Fibroblast of upper back skin (primary cell): ENCODE measurements at regions not wholly inside any gene's neighbourhood (a gene's known extent, or its start where the extent isn't known, plus 50 kb on each side); places are given as distances from the start of the nearest gene placed in this dataset.

Source experiments
- DNase-seq: peaks from one replicate; pipeline ENCODE4 v3.0.0-alpha.2; 2013

DNA sequence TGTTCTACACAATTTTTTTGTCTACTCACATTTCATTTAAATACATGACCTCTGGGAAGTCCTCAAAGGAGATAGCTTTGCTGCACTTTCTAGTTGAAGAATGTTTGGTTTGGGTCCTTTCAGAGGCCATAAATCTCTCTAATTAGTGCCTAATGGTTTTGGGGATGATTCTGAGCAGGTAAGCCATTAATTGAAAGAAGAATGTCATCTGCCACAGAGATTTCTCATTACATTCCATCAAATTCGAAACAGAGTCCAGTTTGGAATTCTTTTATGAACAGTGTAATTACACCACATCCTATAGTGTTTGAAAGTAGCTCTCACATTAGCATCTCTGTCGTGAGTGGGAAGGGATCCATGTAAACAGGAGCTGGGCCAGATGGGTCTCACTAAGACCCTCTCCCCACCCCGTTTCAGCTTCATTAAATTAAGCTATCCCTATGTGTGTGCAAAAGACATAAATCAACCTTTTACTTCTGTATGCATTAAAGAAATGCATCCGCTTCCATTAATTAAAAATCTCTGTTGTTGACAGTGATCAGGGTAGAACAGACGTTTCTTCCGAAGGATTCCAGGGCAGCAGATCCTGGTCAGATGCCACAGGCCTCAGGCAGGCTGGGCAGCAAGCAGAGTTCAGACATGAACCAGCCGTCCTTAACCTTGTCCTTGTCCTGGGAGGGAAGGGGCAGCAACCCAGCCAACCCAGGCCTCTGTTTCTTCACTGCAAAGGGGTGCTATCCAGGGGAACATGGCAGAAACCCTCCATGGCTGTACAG lies 99.8 kb upstream of the MAP1B start:
- DNase-seq: no peak

DNA sequence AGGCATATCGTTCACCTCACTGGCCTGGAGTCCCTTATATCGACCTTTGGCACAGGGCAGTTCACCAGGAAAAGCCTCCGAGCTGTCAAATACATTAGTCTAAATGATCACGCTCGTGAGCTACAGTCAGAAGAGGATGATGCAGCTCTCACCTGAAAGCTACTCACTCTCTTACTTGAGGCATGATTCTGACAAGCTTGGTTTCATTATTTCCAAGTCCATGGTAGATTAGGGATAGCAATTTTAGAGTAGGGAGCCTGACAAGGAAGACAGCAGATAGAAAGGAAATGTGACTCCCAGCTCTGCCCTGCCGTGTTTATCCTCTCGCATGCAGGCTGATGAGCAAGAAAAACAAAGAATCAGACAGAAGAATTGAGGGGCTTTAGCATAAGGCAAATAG lies 98.0 kb upstream of the MAP1B start:
- no peak for DNase-seq

DNA sequence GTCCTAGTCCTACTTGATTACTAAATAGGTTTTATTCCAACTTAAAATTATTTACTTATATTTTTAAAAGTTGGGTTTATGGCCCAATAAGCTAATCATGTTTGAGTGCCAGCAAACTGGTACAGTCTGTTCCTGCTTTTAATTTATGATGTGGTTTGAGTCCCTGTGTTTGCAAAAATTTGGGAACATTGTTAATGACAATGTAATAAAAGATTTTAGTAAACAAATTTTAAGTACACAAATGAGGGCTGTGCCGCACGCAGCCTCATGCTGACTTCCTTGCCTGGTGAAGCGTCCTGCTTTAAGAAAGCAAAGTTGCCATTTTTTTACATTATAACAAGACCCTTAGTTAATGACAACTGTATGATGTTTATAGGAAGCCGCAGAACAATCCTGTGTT lies 96.8 kb upstream of the MAP1B start:
- no peak for DNase-seq

DNA sequence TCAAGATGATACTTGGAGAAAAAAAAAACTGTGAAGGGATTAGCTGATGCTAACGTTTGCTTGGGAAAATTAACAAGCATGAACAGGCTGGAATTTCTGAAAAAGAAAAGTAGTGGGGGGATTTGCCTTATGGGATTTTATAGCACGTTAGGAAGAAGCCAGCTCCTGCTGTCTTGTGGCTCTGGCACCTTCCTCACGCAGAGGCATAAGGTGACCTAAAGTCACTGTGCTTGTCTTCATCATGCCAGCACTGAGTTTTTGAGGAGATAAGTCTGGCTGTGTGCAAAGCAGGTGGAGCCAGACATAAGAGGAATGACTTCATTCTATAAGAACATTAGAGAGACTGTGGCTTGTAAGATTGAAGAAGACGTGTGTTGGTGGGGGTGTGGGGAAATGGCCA lies 94.4 kb upstream of the MAP1B start:
- DNase-seq: no peak

GRCh38 chr5:72013766-72014624 lies 93.3 kb upstream of the MAP1B start:
- peak; percentile 53 for DNase-seq

DNA sequence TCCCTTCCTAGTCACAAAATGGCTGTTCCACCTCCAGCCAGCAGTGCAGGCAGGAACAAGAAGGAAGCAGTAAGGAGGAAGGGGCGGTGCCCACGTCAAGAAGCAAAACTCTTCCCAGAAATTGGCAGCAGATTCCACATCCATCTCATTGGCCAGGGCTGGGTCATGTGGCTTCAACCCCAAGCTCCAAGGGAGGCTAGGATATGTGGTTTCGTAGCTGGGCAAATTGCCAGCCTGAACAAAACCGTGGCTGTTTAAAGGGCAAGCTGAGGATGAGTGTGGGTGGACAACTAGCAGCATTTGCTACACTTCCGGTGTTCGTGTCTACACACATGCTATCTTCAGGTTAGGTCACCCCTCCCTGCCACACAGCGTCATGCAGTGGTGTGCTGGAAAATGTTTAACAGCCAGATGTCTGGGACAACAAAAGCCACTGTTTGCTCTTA lies 92.1 kb upstream of the MAP1B start:
- DNase-seq: peak; percentile 64

- peak; percentile 58 for DNase-seq
These were observed 89.0 kb upstream of the MAP1B start for GRCh38 chr5:72018143-72018803.

GRCh38 chr5:72020161-72020983 lies 86.9 kb upstream of the MAP1B start:
- DNase-seq: no peak

DNA sequence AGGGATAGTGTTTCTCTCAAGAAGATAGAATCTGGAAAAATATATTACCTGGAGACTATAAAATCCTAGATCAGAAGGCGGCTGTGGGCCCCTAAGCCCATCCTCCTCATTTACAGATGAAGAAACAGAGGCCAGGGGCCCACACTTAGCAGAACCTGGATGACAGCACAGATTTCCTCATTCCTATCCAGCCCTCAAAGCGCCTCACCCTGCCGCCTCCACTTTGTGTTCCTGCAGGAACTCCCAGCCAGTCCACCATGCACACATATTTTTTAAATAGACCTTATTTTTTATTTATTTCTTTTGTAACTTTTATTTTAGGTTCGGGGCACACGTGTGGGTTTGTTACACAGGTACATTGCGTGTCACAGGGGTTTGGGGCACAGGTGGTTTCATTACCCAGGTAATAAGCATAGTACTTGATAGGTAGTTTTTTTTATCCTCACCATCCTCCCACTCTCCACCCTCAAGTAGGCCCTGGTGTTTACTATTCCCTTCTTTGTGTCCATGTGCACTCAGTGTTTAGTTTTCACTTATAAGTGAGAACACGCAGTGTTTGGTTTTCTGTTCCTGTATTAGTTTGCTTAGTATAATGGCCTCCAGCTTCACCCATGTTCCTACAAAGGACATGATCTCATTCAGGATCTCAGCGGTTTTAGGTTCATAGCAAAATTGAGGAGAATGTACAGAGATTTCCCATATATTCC lies 85.5 kb upstream of the MAP1B start:
- no peak for DNase-seq

DNA sequence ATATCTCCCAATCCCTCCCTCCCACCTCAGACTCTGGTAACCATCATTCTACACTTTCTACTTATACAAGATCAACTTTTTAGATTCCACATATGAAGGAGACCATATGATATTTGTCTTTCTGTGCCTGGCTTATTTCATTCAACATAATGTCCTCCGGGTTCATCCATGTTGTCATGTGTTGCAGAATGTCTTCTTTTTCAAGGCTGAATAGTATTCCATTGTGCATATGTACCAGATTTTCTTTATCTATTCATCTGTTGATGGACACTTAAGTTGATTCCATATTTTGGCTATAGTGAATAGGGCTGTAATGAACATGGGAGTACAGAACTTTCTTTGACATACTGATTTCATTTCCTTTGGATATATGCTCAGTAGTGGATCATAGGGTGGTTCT lies 78.9 kb upstream of the MAP1B start:
- DNase-seq: no peak

GRCh38 chr5:72030237-72030636 lies 77.0 kb upstream of the MAP1B start:
- no peak for DNase-seq

DNA sequence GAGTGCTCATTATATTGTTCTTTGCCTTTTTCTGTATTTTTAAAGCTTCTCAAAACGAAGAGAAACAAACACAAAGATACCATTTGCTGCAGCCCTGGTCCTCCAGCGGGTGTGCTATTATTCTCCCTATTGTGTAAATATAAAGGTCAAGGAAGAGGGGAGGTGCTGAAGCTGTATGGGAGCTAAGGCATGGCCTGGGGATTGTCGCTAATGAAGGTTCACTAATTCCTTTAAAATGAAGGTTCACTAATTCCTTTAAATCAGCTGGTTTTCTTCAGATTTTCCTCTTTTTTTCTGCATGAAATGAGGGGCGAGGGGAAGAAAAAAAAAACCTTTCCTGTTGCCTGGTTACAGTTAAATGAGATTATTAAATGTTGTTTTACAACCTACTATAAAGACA lies 74.5 kb upstream of the MAP1B start:
- DNase-seq: no peak

- DNase-seq: peak; percentile 9
These were observed 72.5 kb upstream of the MAP1B start for GRCh38 chr5:72034770-72035169.

DNA sequence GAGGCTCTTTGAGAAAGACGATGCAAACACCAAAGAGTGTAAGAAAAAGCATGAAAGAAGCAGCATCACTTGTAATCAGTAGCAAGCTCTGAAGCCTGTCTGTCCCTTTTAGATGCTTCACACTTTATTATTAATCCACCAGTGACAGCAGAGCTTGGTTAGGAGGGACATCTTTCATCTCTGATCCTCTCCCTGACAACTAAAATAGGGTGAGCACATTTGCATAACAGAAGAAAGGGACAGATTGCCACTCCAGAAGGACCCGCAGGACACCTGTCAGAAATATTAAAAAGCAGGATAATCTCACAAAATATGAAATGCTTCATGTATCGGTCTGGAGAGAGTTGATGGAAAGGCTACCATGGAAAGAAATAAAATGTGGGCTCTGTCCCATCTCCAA lies 71.4 kb upstream of the MAP1B start:
- DNase-seq: no peak

DNA sequence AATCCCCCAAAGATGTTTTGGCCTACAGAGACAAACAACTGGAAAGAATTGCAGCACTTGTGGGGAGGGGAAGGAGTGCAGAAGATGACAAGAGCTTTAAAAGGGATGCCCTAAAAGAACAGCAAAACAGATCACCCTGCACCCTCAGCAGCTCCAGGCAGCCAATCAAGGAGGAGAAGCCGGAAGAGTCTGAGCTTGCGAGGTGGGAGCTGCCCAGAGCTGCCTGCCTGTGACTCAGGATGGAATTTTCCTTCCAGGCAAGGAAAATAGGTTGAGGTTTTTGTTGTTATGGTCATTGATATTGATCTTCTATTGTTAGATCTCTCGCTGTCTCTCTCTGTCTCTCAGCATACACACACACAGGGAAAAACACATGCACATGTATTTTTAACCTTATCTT lies 70.3 kb upstream of the MAP1B start:
- DNase-seq: peak; percentile 17

- no peak for DNase-seq
These were observed 66.8 kb upstream of the MAP1B start for GRCh38 chr5:72040513-72040912.

DNA sequence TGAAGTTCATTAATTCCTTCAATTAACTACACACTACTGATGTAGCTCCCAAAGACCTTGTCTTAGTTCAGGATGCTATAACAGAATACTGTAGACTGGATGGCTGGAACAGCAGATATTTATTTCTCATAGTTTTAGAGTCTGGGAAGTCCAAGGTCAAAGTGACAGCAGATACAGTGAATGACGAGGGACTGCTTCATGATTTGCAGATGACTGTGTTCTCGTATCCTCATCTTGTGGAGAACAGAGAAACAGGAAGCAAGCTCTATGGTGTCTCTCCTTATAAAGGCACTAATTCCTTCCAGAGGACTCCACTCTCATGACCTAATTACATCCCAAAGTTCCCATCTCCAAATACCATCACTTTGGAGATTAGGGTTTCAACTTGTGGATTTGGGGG lies 65.6 kb upstream of the MAP1B start:
- no peak for DNase-seq

DNA sequence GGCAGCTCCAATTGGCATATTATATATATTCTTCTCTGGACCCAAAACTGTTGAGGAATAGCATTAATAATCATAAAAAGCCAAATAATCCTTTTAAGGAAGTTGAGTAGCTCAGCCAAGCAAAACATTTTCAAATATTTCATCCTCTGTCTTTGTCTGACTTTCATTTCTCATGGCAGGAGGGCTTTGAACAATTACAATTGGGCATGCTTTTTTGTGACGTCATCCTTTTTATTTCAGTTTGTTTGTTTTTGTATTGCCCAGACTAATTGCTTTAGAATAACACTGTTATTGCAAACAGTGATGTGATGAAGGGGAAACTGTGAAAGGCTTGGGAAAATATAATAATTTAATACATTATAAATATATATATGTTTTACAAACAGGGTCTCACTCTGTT lies 65.2 kb upstream of the MAP1B start:
- no peak for DNase-seq

DNA sequence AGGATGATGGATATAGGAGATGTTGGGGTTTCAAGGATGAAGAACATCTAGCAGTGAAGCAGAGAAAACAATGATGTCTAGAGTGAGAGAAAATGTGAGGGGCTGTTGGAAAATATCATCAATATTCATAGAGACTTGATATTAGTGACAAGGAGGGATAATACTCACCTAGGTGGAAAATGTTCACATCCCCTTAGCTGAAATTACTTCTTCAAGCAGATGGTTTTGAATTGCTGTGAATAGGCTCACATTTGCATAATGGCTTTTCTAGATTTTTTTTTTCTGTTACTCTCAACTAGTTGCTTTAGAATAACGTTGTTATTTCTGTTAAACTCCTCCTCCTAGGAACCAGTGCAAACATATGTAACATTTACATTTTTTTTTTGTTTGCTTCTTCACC lies 61.6 kb upstream of the MAP1B start:
- no peak for DNase-seq

GRCh38 chr5:72046106-72046505 lies 61.2 kb upstream of the MAP1B start:
- peak; percentile 14 for DNase-seq

DNA sequence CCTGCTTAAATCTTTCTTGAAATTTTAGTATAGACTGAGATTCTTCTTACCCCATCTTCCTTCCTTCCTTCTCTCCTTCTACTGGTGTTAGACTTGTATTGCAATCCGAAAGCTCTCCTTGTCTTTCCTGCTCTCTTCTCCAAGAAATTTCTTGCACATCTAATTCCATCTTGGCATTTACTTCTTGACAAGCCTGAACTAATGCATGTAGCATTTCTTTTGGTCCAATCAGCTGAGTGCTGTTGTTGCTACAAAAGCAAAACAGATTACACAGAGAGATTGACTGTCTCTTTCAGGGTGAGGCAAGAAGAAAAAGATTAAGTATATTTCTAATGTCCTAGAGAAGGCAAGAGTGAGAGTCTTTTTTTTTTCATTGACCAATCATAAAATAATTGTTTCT lies 51.6 kb upstream of the MAP1B start:
- no peak for DNase-seq
